Tibial nerve (tissue), 3 donors: ENCODE measurements at regions not wholly inside any gene's neighbourhood (a gene's known extent, or its start where the extent isn't known, plus 50 kb on each side); places are given as distances from the start of the nearest gene placed in this dataset.

ENCODE experiments used
- CTCF ChIP-seq, 5 experiments: fragments of 200-600 bp in 3 of 5; fragments of 450-650 bp in 2 of 5; sonication (generic) in 3 of 5; IDR thresholded peaks; one replicate each; pipeline ENCODE4 v1.5.1; 2016 to 2019; ENCODE audit warnings: antibody characterized with exemption in 5 of 5, mild to moderate bottlenecking in 3 of 5, moderate library complexity in 2 of 5
- POLR2A ChIP-seq, 2 donors: fragments of 450-650 bp; IDR thresholded peaks; one replicate each; pipeline ENCODE4 v1.6.1; 2017; ENCODE audit warnings: antibody characterized with exemption in 2 of 2, mild to moderate bottlenecking in 2 of 2, moderate library complexity in 2 of 2

- TF ChIP-seq CTCF (IDR thresholded peaks at IDR 0.05) (no peak), POLR2A (IDR thresholded peaks at IDR 0.05) (no peak)
These were observed 112.0 kb upstream of the PNPT1 start for GRCh38 chr2:55805686-55806085.
